H1 (cell line): ENCODE measurements at regions not wholly inside any gene's neighbourhood (a gene's known extent, or its start where the extent isn't known, plus 50 kb on each side); places are given as distances from the start of the nearest gene placed in this dataset.

ENCODE experiments used
- CTCF ChIA-PET: fragments of 300-600 bp; sonication (Branson Sonifier 250); formaldehyde crosslinking; loops from one replicate; lab custom pipeline; 2021; ENCODE audit not compliant: partially characterized antibody; lab: Charles Lee
- POLR2A ChIA-PET: fragments of 300-600 bp; sonication (Branson Sonifier 250); formaldehyde crosslinking; loops from one replicate; lab custom pipeline; 2021; ENCODE audit warnings: inconsistent platforms; ENCODE audit not compliant: partially characterized antibody; lab: Charles Lee
- DNase-seq, 2 experiments: peaks; one replicate each; pipeline versions ENCODE4 v3.0.0 to v3.0.0-alpha.2; 2010 to 2022; ENCODE audit warnings: low spot score in 2 of 2, low read depth in 1 of 2, mixed read lengths in 1 of 2
- FAIRE-seq: peaks from 2 replicates; lab custom pipeline; 2011; peaks lifted over from hg19 to GRCh38; lab: Jason Lieb, UNC
- H2AFZ ChIP-seq: 2 replicates; pipeline ENCODE4 v1.8.1; 2012; ENCODE audit warnings: low read length, inconsistent platforms
- H2AK5ac ChIP-seq: 2 replicates; pipeline ENCODE4 v1.6.1; 2013; ENCODE audit warnings: low read depth, low read length
- H2BK120ac ChIP-seq: replicated peaks from 2 replicates; pipeline ENCODE3; 2013; ENCODE audit warnings: low read depth, low read length, inconsistent platforms
- H2BK12ac ChIP-seq: 2 replicates; pipeline ENCODE4 v1.6.1; 2013; ENCODE audit warnings: low read depth, low read length
- H2BK15ac ChIP-seq: 2 replicates; pipeline ENCODE4 v1.6.1; 2013; ENCODE audit warnings: low read length
- H2BK20ac ChIP-seq: 2 replicates; pipeline ENCODE4 v1.6.1; 2013; ENCODE audit warnings: low read length
- H2BK5ac ChIP-seq: 2 replicates; pipeline ENCODE4 v1.6.1; 2013; ENCODE audit warnings: low read depth, low read length
- H3K14ac ChIP-seq: 2 replicates; pipeline ENCODE4 v1.6.1; 2013; ENCODE audit warnings: inconsistent platforms; ENCODE audit not compliant: insufficient read length
- H3K18ac ChIP-seq: 2 replicates; pipeline ENCODE4 v1.6.1; 2013; ENCODE audit warnings: low read length; ENCODE audit errors: extremely low read depth
- H3K23ac ChIP-seq: 2 replicates; pipeline ENCODE4 v1.6.1; 2013; ENCODE audit warnings: inconsistent platforms; ENCODE audit not compliant: insufficient read length
- H3K23me2 ChIP-seq: 2 replicates; pipeline ENCODE4 v1.6.1; 2013; ENCODE audit warnings: low read depth, low read length
- H3K27ac ChIP-seq: 2 replicates; pipeline ENCODE4 v1.6.1; 2011; ENCODE audit warnings: low read depth, low read length, inconsistent platforms
- H3K27me3 ChIP-seq, 4 experiments: replicated peaks in 1 of 4; 1 replicate in 1 of 4; 2 replicates in 3 of 4; pipeline versions ENCODE4 v1.6.1 to v1.8.1; 2011 to 2013; ENCODE audit warnings: low read length in 3 of 4, mild to moderate bottlenecking in 3 of 4, inconsistent platforms in 2 of 4, mixed read lengths in 2 of 4, moderate library complexity in 1 of 4; ENCODE audit not compliant: control insufficient read depth in 3 of 4, insufficient read depth in 3 of 4; ENCODE audit errors: extremely low read depth in 1 of 4
- H3K36me3 ChIP-seq, 4 experiments: 2 replicates each; pipeline versions ENCODE4 v1.6.1 to v1.8.1; 2011 to 2013; ENCODE audit warnings: mild to moderate bottlenecking in 4 of 4, low read length in 3 of 4, moderate library complexity in 2 of 4, control low read depth in 1 of 4, inconsistent platforms in 1 of 4; ENCODE audit not compliant: insufficient read depth in 4 of 4, control insufficient read depth in 2 of 4
- H3K4ac ChIP-seq: replicated peaks from 2 replicates; pipeline ENCODE3; 2013; ENCODE audit warnings: low read length, low read depth, mixed read lengths, inconsistent platforms; ENCODE audit not compliant: insufficient read length
- H3K4me1 ChIP-seq, 4 experiments: replicated peaks in 1 of 4; 1 replicate in 1 of 4; 2 replicates in 3 of 4; pipeline versions ENCODE4 v1.6.1 to v1.8.1; 2011 to 2013; ENCODE audit warnings: low read length in 3 of 4, inconsistent platforms in 2 of 4, mixed read lengths in 1 of 4; ENCODE audit not compliant: insufficient read depth in 4 of 4, control insufficient read depth in 3 of 4
- H3K4me2 ChIP-seq, 2 experiments: 2 replicates each; pipeline versions ENCODE4 v1.6.1 to v1.8.1; 2011 to 2013; ENCODE audit warnings: low read depth in 2 of 2, low read length in 2 of 2, control low read depth in 1 of 2, inconsistent platforms in 1 of 2, mild to moderate bottlenecking in 1 of 2; ENCODE audit not compliant: insufficient read depth in 1 of 2
- H3K4me3 ChIP-seq, 4 experiments: fragments of 200-600, 300-600 bp in 1 of 4; sonication (generic), shearing (Covaris generic), sonication (Bioruptor Twin) in 1 of 4; 2 replicates each; pipeline versions ENCODE4 v1.5.1 to v1.8.1; 2011 to 2016; ENCODE audit warnings: low read length in 4 of 4, low read depth in 3 of 4, control low read depth in 2 of 4, inconsistent platforms in 2 of 4, mild to moderate bottlenecking in 2 of 4, mixed read lengths in 1 of 4, moderate library complexity in 1 of 4; ENCODE audit not compliant: insufficient read depth in 2 of 4; ENCODE audit errors: extremely low read depth in 1 of 4
- H3K56ac ChIP-seq: replicated peaks from 2 replicates; pipeline ENCODE3; 2013; ENCODE audit warnings: low read depth, mild to moderate bottlenecking, mixed read lengths, low read length, inconsistent platforms; ENCODE audit not compliant: insufficient read length
- H3K79me1 ChIP-seq: 2 replicates; pipeline ENCODE4 v1.6.1; 2013; ENCODE audit warnings: low read depth, low read length, control low read depth
- H3K79me2 ChIP-seq, 2 experiments: 2 replicates each; pipeline versions ENCODE4 v1.6.1 to v1.8.1; 2012 to 2013; ENCODE audit warnings: low read length in 2 of 2, mild to moderate bottlenecking in 2 of 2, inconsistent platforms in 1 of 2; ENCODE audit not compliant: insufficient read depth in 2 of 2, control insufficient read depth in 1 of 2
- H3K9ac ChIP-seq, 4 experiments: replicated peaks in 1 of 4; 1 replicate in 1 of 4; 2 replicates in 3 of 4; pipeline versions ENCODE4 v1.6.1 to v1.8.1; 2011 to 2013; ENCODE audit warnings: low read depth in 3 of 4, low read length in 3 of 4, control low read depth in 2 of 4, mild to moderate bottlenecking in 2 of 4, moderate library complexity in 2 of 4, inconsistent platforms in 1 of 4; ENCODE audit errors: extremely low read depth in 1 of 4
- H3K9me3 ChIP-seq, 2 experiments: 2 replicates each; pipeline versions ENCODE4 v1.6.1 to v1.8.1; 2012 to 2013; ENCODE audit warnings: mild to moderate bottlenecking in 2 of 2, moderate library complexity in 2 of 2, control low read depth in 1 of 2, inconsistent platforms in 1 of 2, low read depth in 1 of 2, low read length in 1 of 2, mixed read lengths in 1 of 2; ENCODE audit not compliant: insufficient read depth in 2 of 2
- H4K20me1 ChIP-seq, 2 experiments: replicated peaks in 1 of 2; 2 replicates each; pipeline versions ENCODE3 to v1.8.1; 2011 to 2013; ENCODE audit warnings: inconsistent platforms in 2 of 2, low read length in 2 of 2, mild to moderate bottlenecking in 1 of 2; ENCODE audit not compliant: insufficient read depth in 2 of 2, control insufficient read depth in 1 of 2
- H4K5ac ChIP-seq: 2 replicates; pipeline ENCODE4 v1.6.1; 2013; ENCODE audit warnings: low read length, low read depth, mixed read lengths, inconsistent platforms; ENCODE audit not compliant: insufficient read length
- H4K8ac ChIP-seq: 2 replicates; pipeline ENCODE4 v1.8.0; 2013; ENCODE audit warnings: mild to moderate bottlenecking, moderate library complexity, low read length, inconsistent platforms; ENCODE audit not compliant: insufficient read depth; ENCODE audit errors: extremely low read depth
- H4K91ac ChIP-seq: replicated peaks from 2 replicates; pipeline ENCODE3; 2013; ENCODE audit warnings: low read length, mixed read lengths, inconsistent platforms; ENCODE audit not compliant: insufficient read length
- CREB1 ChIP-seq: IDR thresholded peaks from 2 replicates; pipeline ENCODE4 v1.6.1; 2012; ENCODE audit warnings: inconsistent platforms
- GTF2F1 ChIP-seq: IDR thresholded peaks from 2 replicates; pipeline ENCODE4 v1.6.1; 2012; ENCODE audit warnings: low read depth, low read length, improper control_type of control experiment, borderline replicate concordance
- HDAC2 ChIP-seq, 2 experiments: fragments of 300-600 bp in 1 of 2; sonication (generic) in 1 of 2; IDR thresholded peaks; 2 replicates each; pipeline ENCODE4 v1.6.1; 2011 to 2012; ENCODE audit warnings: low read depth in 2 of 2, low read length in 2 of 2, mild to moderate bottlenecking in 2 of 2, moderate library complexity in 2 of 2, borderline replicate concordance in 1 of 2, inconsistent platforms in 1 of 2
- MAFK ChIP-seq: IDR thresholded peaks from 2 replicates; pipeline ENCODE4 v1.6.1; 2012; ENCODE audit warnings: low read depth, mild to moderate bottlenecking, improper control_type of control experiment, low read length
- NANOG ChIP-seq: IDR thresholded peaks from 2 replicates; pipeline ENCODE4 v1.6.1; 2011; ENCODE audit warnings: low read length, low read depth, mild to moderate bottlenecking, inconsistent platforms; ENCODE audit not compliant: insufficient read depth, poor library complexity, severe bottlenecking
- POLR2A ChIP-seq, 2 experiments: IDR thresholded peaks; 1 replicate in 1 of 2; 2 replicates in 1 of 2; pipeline ENCODE4 v1.6.1; 2011; ENCODE audit warnings: low read depth in 2 of 2, low read length in 2 of 2, mild to moderate bottlenecking in 2 of 2; ENCODE audit errors: control extremely low read depth in 1 of 2
- SP4 ChIP-seq: IDR thresholded peaks from 2 replicates; pipeline ENCODE4 v1.6.1; 2012; ENCODE audit warnings: low read length, inconsistent platforms
- TBP ChIP-seq: IDR thresholded peaks from 2 replicates; pipeline ENCODE4 v1.6.1; 2011; ENCODE audit warnings: low read depth, low read length, improper control_type of control experiment
- TEAD4 ChIP-seq: IDR thresholded peaks from 2 replicates; pipeline ENCODE4 v1.6.1; 2012; ENCODE audit warnings: low read depth, low read length, inconsistent platforms, mixed read lengths
- YY1 ChIP-seq: IDR thresholded peaks from 2 replicates; pipeline ENCODE4 v1.6.1; 2011; ENCODE audit warnings: low read depth, mild to moderate bottlenecking, low read length
- WGBS, 2 experiments: shearing (Covaris generic) in 1 of 2; methylation state at CpG; one replicate each; pipeline versions ENCODE4 v1.1.6 to v1.1.7; 2013 to 2015; ENCODE audit warnings: low lambda C conversion rate in 2 of 2, mixed read lengths in 2 of 2, inconsistent platforms in 1 of 2, low coverage in 1 of 2, missing lambda C conversion rate in 1 of 2; ENCODE audit not compliant: insufficient replicate concordance in 2 of 2, insufficient coverage in 1 of 2, insufficient read length in 1 of 2; ENCODE audit errors: extremely low coverage in 1 of 2, missing lambda C conversion rate in 1 of 2; 5-methylcytosine and 5-hydroxymethylcytosine counted together

DNA sequence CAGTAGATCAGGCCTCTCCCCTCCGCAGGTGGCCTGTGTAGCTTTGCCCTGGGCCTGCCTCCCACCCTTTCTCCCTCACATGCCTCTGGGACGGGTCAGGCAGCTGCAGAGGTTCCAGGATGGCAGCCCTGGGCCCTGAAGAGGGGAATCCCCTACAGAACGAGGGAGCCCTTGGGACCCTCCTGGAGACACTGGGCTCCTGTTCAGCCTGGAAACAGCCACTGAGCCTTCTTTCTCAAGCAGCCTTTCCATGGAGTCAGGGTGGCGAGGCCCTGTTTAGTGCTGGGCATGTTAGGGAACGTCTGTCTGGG lies 720.9 kb downstream of the BRD1 start:
- Histone ChIP-seq H3K18ac (no peak overlapping the region), H2BK15ac (no peak overlapping the region), H4K5ac (no peak overlapping the region), H2BK5ac (no peak overlapping the region), H2AFZ (no peak overlapping the region), H4K91ac (no peak overlapping the region), H3K9ac (no peak overlapping the region), H3K79me2 (no peaks in the 10 kb centered on the region), H3K4me3 (no peak overlapping the region), H4K8ac (no peak overlapping the region; the same call in 1 of the 2 replicates), H3K14ac (no peak overlapping the region), H3K79me1 (no peaks in the 10 kb centered on the region), H3K23me2 (peaks cover 2% of the 10 kb centered on the region; the same call in 1 of the 2 replicates), H2BK12ac (no peak overlapping the region), H3K56ac (no peak overlapping the region), H3K4me2 (no peak overlapping the region), H2AK5ac (no peak overlapping the region), H3K4me1 (no peaks in the 10 kb centered on the region), H3K36me3 (no peaks in the 10 kb centered on the region), H2BK20ac (no peak overlapping the region), H4K20me1 (peaks cover 0 to 2% of the 10 kb centered on the region in 2 experiments), H3K27ac (no peak overlapping the region), H3K27me3 (no peaks in the 10 kb centered on the region), H2BK120ac (no peak overlapping the region), H3K9me3 (no peaks in the 10 kb centered on the region), H3K4ac (no peak overlapping the region), H3K23ac (no peak overlapping the region)
- DNase-seq (no peak), FAIRE-seq (no peak)
- WGBS, 2 experiments: 94% methylated on average over 5 of the region's 5 CpGs; no CpG with 5 or more reads in 1 of the 2 experiments
- CTCF ChIA-PET: interaction anchor here (1.5 to 2.1 kb wide), 2 partner anchors 11 to 16 kb away, joined by 3 to 4 read pairs; no protein-coding TSS in a partner anchor
- no peak for TF ChIP-seq SP4
- TF ChIP-seq YY1: no peak
- no peak for TF ChIP-seq POLR2A (IDR thresholded peaks at IDR 0.05; ENCODE audit: control extremely low read depth in 1 of 2, low read depth in 2 of 2, low read length in 2 of 2)
- TF ChIP-seq CREB1: no peak
- no peak for TF ChIP-seq TBP
- TF ChIP-seq MAFK: no peak
- no peak for TF ChIP-seq NANOG
- no peak for TF ChIP-seq GTF2F1
- no peak for TF ChIP-seq TEAD4
- TF ChIP-seq HDAC2 (IDR thresholded peaks at IDR 0.05; ENCODE audit: borderline replicate concordance in 1 of 2, low read depth in 2 of 2, low read length in 2 of 2): no peak
- POLR2A ChIA-PET: no interaction called here
